Daoy (cell line): ENCODE measurements at regions not wholly inside any gene's neighbourhood (a gene's known extent, or its start where the extent isn't known, plus 50 kb on each side); places are given as distances from the start of the nearest gene placed in this dataset.

Experiments
- DNase-seq: peaks from one replicate; pipeline ENCODE4 v3.0.0-alpha.2; 2015; ENCODE audit warnings: low read depth

DNA sequence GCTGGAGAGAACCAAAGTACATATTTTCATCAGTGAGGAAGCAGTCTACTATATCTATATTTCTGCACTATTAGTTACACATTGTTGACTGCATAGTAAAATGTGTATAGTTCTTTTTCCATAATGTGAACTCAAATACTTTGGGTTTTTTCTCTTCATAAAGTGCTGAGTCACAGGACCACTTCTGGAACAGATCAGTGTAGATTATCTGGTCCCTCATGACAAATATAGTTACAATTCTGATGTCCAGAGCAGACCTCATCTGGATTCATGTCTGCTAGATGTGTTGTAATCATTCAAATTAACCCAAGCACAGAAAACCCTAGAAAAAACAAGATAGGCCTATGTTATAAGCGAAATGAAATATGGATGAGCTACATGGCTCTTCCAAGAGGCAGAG lies 171.4 kb downstream of the SUCLA2 start:
- no peak for DNase-seq

DNA sequence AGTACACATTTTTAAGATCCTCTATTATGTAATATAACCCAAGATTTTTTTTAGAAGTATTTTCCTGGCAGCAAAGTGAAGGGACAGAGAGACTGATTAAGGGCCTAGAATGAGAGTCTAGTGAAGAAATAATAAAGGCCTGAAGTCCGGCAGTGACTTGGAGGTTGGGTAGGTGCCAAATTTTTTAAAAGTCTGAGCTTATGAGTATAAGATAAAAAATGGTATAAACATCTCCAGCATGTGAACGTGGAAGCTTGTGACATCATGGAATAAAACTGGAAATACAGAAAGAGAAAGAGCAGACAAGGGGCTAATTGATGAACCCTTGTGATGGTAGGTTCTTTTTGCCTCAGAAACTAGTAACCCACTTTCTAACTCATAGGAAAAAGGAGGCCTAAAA lies 174.6 kb downstream of the SUCLA2 start:
- no peak for DNase-seq

DNA sequence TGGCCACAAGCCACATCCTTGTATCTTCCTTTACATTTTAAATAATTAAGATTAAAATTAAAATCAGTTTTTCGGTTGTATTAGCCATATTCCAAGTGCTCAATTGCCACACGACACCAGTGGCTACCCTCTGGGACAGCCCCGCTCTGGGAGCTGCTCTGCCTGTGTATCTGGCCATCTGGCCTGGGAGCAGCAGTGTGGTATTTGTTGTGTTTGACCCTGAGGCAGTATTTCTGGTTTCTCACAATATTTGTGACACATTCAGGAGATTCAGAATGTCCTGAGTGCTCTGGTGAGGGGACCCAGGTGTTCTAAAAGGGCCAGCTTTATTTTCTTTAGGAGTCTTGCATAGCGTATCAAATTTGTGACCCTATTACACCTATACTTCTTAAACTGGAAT lies 179.0 kb downstream of the SUCLA2 start:
- no peak for DNase-seq

DNA sequence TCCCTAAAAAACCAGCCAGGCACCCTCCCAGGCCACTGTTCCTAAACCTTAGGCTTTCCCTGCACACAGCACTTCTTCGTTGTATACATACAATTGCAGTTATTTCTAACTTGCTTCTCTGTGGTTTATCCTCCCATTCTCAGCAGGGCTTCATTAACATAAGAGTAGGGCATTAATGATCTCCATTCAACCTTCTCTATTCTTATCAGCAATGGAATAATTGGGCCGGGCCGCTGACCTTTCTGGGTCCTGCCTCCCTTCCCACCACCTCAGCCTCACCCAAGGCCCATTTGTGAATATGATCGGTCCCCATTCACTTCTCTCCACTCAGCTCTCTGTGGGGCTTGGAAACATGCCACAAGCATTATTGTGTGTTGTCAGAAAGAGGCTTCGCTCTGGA lies 184.2 kb downstream of the SUCLA2 start:
- no peak for DNase-seq

DNA sequence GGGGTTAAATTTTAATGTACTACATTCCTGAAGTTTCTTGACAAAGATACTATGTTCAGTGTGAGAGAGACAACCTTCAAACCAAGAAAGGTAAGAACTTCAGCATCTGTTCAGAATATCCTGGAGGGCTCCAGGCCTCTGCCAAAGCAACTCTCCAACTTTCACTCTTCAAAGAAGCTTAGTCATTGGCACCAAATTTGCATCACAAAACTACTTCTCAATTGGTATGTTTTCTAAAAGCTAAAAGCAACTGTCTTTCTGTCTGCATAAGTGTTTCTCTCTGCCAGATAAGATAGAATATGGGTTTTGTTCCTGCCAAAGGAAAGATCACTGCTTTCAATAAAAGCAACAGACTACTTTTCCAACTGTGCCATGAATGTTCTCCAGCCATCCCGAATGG lies 187.4 kb downstream of the SUCLA2 start:
- DNase-seq = no peak

DNA sequence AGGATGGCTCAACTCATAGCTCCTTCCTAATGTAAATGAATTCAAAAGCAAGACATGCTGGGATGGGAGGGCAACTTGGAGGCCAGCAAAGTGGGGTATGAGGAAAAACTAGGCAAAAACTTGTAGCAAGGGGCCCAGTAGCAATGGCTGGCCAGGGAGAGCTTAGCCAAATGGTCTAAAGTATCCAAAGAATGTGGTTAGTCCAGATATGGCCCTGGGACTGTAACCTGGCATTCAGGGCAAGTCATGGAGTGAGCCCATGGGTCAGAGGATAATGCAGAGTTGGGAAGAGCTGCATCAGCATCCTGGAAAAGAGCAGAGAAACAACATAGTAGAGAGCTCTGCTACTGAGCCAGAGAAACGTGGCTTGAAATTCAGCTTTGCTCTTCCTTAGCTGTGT lies 191.7 kb downstream of the SUCLA2 start:
- DNase-seq = no peak

DNA sequence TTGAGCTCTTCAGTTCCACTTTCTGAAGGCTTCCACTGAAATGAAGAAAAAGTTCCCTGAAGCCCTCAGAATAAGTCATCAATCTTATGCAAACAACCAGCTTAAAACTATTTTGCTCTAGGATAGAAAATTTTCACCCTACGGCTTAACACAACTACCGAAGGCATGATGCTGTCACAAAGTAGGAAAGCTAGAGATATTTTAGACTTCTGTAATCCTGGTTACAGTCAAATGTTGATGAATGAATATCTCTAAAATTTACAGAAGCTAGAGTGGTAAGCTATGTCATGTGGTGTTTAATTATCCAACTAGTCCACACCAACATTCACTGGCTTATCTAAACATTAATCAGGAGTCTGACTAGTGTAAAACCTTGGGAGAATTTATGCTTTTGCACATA lies 197.9 kb downstream of the SUCLA2 start:
- DNase-seq = no peak

DNA sequence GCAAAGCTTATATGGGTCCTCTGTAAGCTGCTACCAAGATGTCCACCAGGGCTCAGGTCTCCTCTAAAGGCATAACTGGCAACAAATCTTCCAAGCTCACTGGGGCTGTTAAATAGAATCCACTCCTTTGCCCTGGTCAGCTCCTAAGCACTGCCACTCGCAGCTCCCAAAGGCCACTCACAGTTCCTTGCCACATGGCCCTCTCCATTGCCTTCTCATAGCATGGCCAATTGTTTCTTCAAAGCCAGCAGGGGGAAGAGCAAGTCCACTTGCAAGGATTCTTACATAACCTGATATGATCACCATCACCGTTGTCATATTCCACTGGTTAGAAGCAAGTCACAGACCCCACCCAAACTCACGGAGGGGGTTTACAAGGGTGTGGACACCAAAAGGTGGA lies 199.5 kb downstream of the SUCLA2 start:
- DNase-seq = no peak

DNA sequence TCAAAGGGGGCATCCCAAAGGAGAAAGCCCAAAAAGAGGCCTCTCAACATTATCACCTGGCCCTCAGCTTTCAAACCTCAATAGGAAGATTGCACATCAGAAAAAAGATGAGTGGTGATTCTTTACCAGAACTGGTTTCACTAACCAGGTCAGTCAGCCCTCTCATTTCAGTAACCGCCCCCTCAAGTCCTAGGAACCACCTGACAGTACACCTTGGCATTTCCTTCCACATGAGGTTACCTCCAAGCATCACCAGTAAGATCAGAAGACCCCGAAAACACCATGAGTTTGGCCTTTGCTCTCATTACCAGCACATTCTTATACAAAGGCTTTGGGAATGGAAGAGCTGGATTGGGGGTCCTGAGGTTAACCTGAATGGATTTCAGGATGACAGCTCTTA lies 200.5 kb downstream of the SUCLA2 start:
- no peak for DNase-seq

DNA sequence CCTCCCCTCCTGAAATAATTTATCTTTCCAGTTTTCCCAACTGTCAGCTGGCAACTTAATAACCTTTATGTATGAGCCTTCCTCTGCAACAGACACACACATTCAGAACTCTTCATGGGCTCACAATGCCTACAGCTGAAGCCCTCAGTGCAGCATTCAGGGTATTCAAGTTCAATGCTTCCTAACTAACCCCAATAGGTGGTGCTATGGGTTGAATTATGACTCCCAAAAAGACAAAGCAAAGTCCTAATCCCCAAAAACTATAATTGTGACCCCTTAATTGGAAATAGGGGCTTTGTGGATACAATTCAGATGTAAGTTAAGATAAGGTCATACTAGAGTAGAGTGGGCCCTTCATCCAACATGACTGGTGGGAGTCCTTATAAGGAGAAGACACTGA lies 202.2 kb downstream of the SUCLA2 start:
- DNase-seq = no peak

DNA sequence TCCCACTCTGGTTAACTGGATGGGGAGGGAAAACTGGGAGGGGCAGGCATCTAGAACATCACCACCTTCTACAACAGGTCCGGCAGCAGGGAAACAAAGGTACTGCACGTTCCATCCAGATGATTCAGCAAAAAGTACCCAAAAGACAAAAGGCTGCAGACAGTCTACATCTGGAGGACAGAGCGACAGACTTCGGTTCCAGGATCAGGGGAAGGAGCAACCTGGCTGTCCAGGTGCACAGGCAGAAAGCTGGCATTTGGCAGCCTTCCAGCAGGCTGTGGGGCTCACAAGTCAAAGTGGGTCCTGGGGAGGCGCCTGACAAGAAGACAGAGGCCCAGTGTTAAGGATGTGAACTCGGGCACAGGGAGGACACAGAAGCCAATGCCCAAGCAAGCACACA lies 202.9 kb downstream of the SUCLA2 start:
- no peak for DNase-seq

DNA sequence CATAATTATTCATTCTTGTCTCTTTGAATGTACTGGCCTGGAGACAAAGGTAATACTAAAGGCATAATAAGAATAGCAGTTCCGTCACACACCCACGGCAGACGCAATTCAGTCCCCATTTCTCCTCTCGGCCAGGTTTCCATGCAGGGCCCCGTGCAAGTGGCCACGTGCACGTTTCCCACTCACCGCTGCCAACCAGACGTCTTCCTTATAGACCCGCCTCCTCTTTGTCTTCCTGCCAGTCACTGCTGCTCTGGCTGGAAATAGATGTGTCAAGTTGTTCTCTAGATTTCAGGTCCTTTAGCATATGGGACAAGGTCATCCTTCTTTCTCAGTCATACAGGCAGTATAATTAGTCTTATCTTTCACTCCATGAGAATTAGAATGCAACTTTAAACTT lies 204.3 kb downstream of the SUCLA2 start:
- DNase-seq = no peak

DNA sequence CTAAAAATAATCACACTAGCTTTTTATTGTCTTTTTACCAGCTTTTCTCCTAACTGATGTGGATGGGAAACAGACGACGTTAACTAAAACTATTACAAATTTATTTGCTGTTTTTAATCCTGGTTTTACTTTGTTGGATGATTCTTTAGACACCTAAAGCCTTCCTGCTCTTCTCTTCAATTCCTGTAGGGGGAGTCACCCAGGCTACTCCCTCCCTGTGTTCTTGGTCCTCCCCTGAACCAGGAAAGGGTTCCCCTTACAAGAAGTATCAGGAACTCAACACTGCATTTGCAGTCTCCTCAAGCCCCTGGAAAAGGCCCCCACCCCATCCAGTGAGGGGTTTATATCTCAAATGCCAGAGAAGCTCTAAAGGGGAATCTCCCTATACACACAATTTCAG lies 206.1 kb downstream of the SUCLA2 start:
- DNase-seq = no peak

DNA sequence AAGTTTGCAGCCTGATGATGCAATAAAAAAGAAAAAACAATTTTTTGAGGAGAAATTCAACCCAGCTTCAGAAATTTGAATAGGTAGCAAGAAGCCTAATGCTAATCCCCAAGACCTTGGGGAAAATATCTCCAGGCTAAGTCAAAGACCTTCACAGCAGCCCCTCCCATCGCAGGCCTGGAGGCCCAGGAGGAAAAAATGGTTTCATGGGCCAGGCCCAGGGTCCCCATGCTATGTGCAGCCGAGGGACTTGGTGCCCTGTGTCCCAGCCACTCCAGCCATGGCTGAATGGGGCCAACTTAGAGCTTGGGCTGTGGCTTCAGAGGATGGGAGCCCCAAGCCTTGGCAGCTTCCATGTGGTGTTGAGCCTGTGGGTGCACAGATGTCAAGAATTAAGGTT lies 210.3 kb downstream of the SUCLA2 start:
- no peak for DNase-seq

DNA sequence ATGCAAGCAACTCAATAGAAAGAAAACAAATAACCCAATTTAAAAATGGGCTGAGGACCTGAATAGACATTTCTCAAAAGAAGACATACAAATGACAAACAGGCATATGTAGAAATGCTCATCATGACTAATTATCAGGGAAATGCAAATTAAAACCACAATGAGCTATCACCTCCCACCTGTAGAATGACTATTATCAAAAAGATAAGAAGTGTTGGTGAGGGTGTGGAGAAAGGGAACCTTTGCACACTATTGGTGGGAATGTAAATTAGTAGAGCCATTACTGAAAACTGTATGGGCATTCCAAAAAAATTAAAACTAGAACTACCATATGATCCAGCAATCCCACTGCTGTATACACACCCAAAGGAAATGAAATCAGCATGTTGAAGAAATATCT lies 212.2 kb downstream of the SUCLA2 start:
- no peak for DNase-seq

DNA sequence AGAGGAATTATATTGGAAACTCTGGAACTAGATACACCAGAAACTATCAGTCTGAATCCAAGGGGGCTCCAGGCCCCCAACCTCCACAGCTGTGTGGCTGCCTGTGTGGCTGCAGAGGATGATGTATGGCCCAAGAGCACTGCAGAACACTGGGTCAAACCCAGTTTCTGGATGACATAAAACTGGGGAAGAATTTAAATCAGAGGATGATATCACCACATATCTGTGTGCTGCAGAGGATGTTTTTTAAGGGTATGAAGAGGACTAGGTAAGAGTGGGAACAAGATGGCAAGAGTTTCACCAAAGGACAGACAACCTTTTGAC lies 226.4 kb downstream of the SUCLA2 start:
- no peak for DNase-seq

DNA sequence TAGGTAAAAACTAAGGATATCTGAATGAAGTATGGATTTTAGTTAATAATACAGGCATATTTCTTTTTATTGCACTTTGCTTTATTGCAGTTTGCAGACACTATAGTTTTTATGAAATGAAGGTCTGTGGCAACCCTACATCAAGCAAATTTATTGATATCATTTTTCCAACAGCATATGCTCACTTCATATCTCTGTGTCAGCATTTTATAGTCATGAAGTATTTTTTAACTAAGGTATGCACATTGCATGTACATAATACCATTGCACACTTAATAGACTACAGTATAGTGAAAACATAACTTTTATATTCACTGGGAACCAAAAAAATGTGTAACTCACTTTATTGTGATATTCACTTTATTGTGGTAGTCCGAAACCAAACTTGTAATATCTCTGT lies 236.3 kb downstream of the SUCLA2 start:
- no peak for DNase-seq

DNA sequence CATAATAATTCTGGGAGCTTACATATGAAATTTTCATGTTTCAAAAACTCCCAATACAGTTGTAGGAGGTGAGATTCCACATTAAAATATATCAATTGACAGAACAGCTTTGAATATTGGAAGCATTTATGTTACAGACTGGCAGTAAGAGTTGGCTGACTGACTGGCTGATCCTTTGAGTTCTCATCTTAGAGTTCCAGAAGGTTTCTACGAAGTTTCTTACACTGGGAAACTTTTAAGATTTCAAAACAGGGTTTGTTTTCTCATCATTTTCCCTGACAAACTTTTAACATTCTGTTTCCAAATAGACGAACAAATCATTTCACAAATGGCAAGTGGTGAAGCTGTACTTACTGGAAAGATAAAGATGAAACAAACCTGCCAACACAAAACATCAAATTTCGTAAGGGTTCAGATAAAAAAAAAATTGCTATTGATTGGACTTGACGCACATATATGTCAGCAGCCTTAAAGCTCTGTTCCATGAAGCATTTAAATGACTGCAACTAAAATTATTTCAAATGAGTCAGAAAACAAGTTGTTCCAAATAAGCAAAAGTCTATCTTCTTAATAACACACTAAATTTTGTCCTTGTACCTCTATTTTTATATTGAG lies 243.5 kb downstream of the SUCLA2 start:
- no peak for DNase-seq

DNA sequence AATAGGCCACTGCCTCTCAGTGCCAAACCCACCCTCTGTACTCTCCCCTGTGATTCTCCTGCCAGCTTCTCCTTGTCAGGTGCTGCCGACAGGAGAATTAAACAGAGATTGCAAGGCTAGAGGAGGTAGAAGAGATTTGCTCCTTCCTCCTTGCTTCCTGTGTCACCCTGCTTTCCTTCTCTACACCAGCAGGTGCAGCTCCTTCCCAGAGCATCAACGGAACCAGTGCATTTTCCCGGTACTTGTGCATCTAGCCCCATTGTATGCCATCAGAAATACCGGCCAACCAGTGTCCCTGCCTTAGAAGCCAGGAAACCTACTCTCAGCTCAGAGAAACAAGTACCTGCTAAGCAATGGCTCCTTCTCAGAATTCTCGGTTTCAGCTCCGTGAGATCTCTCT lies 253.2 kb downstream of the SUCLA2 start:
- DNase-seq = no peak

DNA sequence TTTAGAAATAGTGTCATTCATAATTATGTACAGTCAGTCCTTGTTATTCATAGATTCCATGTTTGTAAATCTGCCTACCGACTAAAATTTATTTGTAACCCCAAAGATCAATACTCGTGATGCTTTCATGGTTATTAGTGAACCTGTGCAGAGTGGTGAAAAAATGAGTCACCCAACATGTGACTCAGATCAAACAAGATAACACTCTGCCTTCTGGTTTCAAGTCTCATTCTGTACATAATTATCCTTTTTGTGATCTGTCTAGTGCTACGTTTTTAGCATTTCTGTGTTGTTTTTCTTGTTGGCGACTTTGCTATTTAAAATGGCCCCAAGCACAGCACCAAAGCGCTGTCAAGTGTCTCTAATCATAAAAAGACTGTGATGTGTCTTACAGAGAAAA lies 274.7 kb downstream of the SUCLA2 start:
- no peak for DNase-seq

DNA sequence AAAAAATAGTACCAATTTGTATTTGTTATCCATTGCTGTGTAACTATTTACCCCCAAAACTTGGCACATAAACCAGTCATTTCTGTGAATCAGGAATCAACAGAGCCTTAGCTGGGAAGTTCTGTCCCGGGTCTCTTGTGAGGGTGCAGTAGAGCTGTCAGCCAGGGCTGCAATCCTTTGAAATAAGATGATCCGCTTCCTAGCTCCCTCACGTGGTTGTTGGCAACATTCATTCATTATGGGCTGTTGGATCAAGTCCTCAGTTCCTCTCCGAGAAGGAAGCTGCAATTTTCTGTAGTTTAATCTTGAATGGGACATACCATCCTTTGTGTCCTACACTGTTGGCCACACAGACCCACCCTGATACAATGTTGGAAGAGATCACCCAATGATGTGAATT lies 277.2 kb downstream of the SUCLA2 start:
- no peak for DNase-seq

DNA sequence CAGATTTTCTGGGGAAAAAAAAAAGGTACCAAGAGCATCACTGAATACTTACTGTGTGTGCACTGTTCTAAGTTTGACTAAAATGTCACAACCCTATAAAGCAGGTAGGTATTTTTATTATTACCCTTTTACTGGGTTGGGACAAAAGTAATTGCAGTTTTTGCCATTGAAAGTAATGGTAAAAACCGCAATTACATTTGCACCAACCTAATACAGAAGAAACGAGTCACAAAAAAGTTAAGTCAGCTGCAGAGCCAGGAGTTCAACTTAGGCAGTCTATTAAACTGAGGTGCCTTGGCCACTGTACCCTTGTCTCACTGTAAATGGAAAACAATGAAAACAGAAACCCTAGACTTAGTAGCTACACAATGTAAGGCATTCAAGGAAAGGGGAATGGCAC lies 281.9 kb downstream of the SUCLA2 start:
- no peak for DNase-seq

DNA sequence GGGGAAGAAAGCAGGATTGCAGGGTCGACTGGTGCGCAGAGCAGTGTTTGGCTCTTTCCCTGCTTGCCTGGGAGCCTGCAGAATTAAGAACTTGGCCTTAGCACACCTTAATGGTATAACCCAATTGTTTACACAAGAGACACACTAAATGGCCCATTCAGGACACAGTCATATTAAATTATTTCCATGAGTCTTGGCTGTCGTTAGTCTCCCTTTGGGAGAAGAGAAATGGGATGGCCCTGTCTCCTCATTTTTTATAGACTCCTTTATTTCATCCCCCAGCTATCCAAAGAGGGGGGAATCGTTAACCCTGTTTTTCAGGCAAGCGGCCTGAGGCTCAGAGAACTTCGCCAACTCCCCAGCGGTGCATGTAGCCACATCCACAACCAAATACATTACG lies 282.5 kb downstream of the SUCLA2 start:
- DNase-seq = no peak

DNA sequence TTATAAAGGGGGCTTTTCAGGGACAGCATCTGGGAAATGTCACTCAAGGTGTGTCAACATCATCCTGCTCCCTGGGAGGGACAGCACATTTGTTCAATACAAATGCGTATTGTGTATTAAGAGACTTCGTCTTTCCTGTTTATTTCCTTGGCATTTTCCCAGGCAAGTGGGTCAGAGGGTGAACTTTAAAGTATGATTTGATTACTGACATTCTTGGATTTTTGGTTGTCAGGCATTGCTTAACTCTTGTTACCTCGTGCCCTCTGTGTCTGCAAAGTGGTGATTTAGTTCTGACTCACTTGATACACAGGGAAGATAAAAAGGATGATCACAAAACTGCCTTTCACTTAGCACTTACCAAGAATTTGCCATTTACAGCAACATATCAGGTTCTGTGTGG lies 292.7 kb downstream of the SUCLA2 start:
- peak; percentile 11 for DNase-seq

DNA sequence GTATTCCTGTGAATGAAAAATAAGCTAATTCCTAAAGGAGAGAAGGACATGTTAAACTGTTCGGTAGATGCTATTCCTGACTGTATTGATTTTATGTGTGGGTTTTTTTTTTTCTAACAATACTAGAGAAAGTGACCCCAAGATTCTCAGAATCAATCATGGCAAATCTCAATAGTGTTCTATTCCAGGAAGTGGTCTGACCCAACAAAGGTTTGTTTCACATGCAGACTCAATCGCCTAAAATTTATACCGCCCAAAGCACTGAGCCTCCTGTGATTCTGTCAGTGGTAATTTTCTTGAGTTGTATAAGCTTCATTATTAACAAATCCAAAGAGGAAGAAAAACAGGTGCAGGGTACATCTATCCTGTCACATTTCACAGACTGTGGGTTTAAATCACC lies 293.7 kb downstream of the SUCLA2 start:
- no peak for DNase-seq
